Fibroblast of lung (primary cell): ENCODE measurements at regions not wholly inside any gene's neighbourhood (a gene's known extent, or its start where the extent isn't known, plus 50 kb on each side); places are given as distances from the start of the nearest gene placed in this dataset.

Experiments
- DNase-seq, 2 donors: peaks; one replicate each; pipeline versions ENCODE4 v3.0.0 to v3.0.0-alpha.2; 2010; ENCODE audit warnings: low read depth in 2 of 2
- H2AFZ ChIP-seq: 2 replicates; pipeline ENCODE4 v1.5.1; 2012; ENCODE audit warnings: low read length, control low read depth, inconsistent platforms
- H3K27ac ChIP-seq: 2 replicates; pipeline ENCODE4 v1.5.1; 2011; ENCODE audit warnings: low read length, control low read depth; ENCODE audit not compliant: insufficient read depth
- H3K27me3 ChIP-seq: 2 replicates; pipeline ENCODE4 v1.5.1; 2011; ENCODE audit warnings: mild to moderate bottlenecking, low read length; ENCODE audit not compliant: control insufficient read depth, insufficient read depth
- H3K36me3 ChIP-seq: 2 replicates; pipeline ENCODE4 v1.5.1; 2011; ENCODE audit warnings: low read length; ENCODE audit not compliant: control insufficient read depth, insufficient read depth
- H3K4me1 ChIP-seq: 2 replicates; pipeline ENCODE4 v1.5.1; 2011; ENCODE audit warnings: low read length; ENCODE audit not compliant: control insufficient read depth, insufficient read depth; ENCODE audit errors: extremely low read depth
- H3K4me2 ChIP-seq: 2 replicates; pipeline ENCODE4 v1.5.1; 2011; ENCODE audit warnings: low read length, control low read depth; ENCODE audit not compliant: insufficient read depth; ENCODE audit errors: extremely low read depth
- H3K4me3 ChIP-seq, 4 experiments: fragments of 200-600 bp in 1 of 4; sonication (generic) in 1 of 4; replicated peaks in 1 of 4; 2 replicates each; pipeline ENCODE4 v1.5.1; 2011 to 2016; ENCODE audit warnings: low read length in 4 of 4, low read depth in 3 of 4, mild to moderate bottlenecking in 3 of 4, control low read depth in 2 of 4, inconsistent platforms in 1 of 4, mixed read lengths in 1 of 4; ENCODE audit not compliant: insufficient read depth in 1 of 4; ENCODE audit errors: control extremely low read depth in 1 of 4
- H3K79me2 ChIP-seq: 2 replicates; pipeline ENCODE4 v1.5.1; 2012; ENCODE audit warnings: mild to moderate bottlenecking, low read length, inconsistent platforms; ENCODE audit not compliant: control insufficient read depth, insufficient read depth
- H3K9ac ChIP-seq: 2 replicates; pipeline ENCODE4 v1.5.1; 2011; ENCODE audit warnings: mild to moderate bottlenecking, low read length, control low read depth; ENCODE audit not compliant: insufficient read depth
- H3K9me3 ChIP-seq: 2 replicates; pipeline ENCODE4 v1.5.1; 2012; ENCODE audit warnings: low read depth, low read length; ENCODE audit not compliant: control insufficient read depth, insufficient read depth
- H4K20me1 ChIP-seq: 2 replicates; pipeline ENCODE4 v1.5.1; 2011; ENCODE audit warnings: low read length; ENCODE audit not compliant: control insufficient read depth, insufficient read depth; ENCODE audit errors: extremely low read depth
- CTCF ChIP-seq, 2 donors: IDR thresholded peaks in 1 of 2; conservative IDR thresholded peaks in 1 of 2; 1 replicate in 1 of 2; 2 replicates in 1 of 2; pipeline ENCODE4 v1.5.1; 2011 to 2012; ENCODE audit warnings: low read length in 2 of 2, control low read depth in 1 of 2, inconsistent platforms in 1 of 2, low read depth in 1 of 2, mild to moderate bottlenecking in 1 of 2
- EZH2 ChIP-seq: IDR thresholded peaks from 2 replicates; pipeline ENCODE4 v1.5.1; 2012; ENCODE audit warnings: low read length, control low read depth, mild to moderate bottlenecking; ENCODE audit errors: missing control alignments

DNA sequence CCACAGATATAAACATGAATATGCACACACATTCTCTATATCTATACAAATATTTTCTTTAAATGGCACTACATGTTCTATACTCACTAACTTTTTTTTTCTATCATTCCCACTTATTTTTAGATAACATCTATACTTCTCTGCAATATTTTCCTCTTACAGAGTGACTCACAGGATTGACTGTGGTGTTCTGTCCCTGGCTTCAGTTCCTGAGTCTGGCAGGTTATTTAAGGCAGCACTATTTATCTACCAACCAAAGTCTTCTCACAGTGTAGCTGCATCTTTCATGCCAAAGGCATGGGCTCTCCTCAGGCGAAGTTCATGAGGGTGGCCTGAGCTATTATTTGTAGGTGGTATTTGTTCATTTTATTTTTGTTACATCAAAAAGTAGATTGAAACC, 409.0 kb downstream of the PRR16 start:
- Histone ChIP-seq H3K79me2 (no peaks in the 10 kb centered on the region), H3K27ac (no peak overlapping the region), H2AFZ (no peak overlapping the region), H3K4me3 (no peak overlapping the region), H4K20me1 (no peaks in the 10 kb centered on the region), H3K4me2 (no peak overlapping the region), H3K9me3 (no peaks in the 10 kb centered on the region), H3K9ac (no peak overlapping the region), H3K27me3 (no peaks in the 10 kb centered on the region), H3K36me3 (no peaks in the 10 kb centered on the region), H3K4me1 (no peaks in the 10 kb centered on the region)
- TF ChIP-seq EZH2 (no peak), CTCF (conservative IDR thresholded peaks at IDR 0.05 in 1 of 2, IDR thresholded peaks at IDR 0.05 in 1 of 2; ENCODE audit: low read depth in 1 of 2, low read length in 2 of 2) (no peak)
- peak; percentile 28 to 33 for DNase-seq

DNA sequence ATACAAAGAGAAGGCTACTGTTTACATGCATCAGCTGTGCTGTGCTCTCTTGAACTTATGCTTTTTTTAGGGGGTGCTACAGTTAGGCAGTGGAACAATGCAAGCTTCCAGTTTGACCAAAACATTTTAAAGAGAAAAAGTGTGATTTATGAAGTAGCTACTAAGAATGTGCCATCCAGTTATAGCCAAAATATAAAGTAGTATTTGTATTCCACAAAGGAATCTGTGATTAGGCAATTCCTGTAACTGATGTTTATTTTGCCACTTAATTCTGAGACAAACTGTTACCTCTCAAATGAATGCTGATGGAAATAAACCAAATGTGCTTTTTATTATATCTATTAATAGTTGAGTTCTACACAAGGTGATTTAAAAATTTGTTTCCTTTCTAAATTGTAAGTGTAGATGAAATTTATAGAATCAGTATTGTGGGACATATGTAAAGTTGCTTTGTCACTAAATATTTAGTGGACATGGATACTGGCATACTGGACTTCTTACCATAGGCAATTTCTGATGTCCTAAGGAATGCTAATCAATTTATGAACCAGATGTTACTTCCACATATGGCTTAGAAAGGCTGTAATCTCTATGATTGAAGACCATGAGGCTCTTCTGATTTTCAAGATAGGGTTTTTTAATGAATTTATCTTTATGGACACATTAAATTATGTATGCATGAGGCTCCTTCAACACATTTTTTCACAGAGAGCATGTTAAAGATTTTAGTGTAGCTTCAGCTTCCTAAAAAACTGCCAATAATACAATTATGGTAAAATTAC, 410.2 kb downstream of the PRR16 start:
- TF ChIP-seq EZH2 = no peak
- no peak for TF ChIP-seq CTCF (conservative IDR thresholded peaks at IDR 0.05 in 1 of 2, IDR thresholded peaks at IDR 0.05 in 1 of 2; ENCODE audit: low read depth in 1 of 2, low read length in 2 of 2)

DNA sequence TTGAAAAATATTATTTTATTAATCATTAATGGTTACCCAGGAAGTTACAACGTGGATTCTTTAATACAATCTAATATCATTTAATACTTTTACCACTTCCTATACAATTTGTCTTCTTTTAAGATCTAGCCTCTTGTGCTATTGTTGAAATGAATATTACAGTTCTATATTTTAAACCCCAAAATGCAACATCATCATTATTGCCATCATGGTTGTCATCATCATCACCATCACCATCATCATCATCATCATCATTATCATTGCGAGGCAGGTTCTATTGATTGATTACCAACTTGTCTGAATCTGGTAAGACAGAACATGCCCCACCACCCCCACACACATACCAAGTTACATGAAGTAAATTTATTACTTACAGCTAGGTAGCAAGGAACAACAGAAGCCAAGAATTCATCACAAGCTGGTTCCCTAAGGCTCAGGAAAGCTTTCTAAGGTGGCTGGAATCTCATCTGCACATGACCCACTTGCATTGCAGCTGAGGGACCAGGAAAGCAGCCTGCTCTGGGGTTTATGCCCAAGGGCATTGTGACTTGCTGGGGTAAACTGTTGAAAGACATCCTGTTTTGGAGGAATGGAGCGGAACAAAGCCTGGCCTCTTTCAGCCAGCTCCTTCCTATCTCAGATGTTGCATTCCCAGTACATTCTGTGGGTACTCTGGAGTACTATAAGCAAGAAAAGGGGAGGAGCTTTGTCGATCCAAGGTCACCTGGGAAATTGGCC, 418.1 kb downstream of the PRR16 start:
- no peaks in the 10 kb centered on the region for H3K36me3 ChIP-seq
- TF ChIP-seq CTCF (conservative IDR thresholded peaks at IDR 0.05 in 1 of 2, IDR thresholded peaks at IDR 0.05 in 1 of 2; ENCODE audit: low read depth in 1 of 2, low read length in 2 of 2) (no peak), EZH2 (no peak)
- no peaks in the 10 kb centered on the region for H3K27me3 ChIP-seq
- no peak overlapping the region for H3K4me2 ChIP-seq
- no peaks in the 10 kb centered on the region for H3K79me2 ChIP-seq
- H3K27ac ChIP-seq = no peak overlapping the region
- no peak for DNase-seq
- no peak overlapping the region for H3K9ac ChIP-seq
- no peaks in the 10 kb centered on the region for H4K20me1 ChIP-seq
- H3K4me1 ChIP-seq = no peaks in the 10 kb centered on the region
- H3K9me3 ChIP-seq = no peaks in the 10 kb centered on the region
- no peak overlapping the region for H3K4me3 ChIP-seq
- H2AFZ ChIP-seq = no peak overlapping the region

More for the DNA sequence above, 410.2 kb downstream of the PRR16 start:
- Histone ChIP-seq H3K27ac (no peak overlapping the region), H3K4me3 (no peak overlapping the region), H4K20me1 (no peaks in the 10 kb centered on the region), H3K4me2 (no peak overlapping the region), H2AFZ (no peak overlapping the region), H3K9ac (no peak overlapping the region), H3K36me3 (no peaks in the 10 kb centered on the region), H3K27me3 (no peaks in the 10 kb centered on the region), H3K4me1 (no peaks in the 10 kb centered on the region), H3K9me3 (no peaks in the 10 kb centered on the region), H3K79me2 (no peaks in the 10 kb centered on the region)
- peak in 1 of 2 donors; percentile 27 for DNase-seq
